GDM1 (cell line): ENCODE measurements at regions not wholly inside any gene's neighbourhood (a gene's known extent, or its start where the extent isn't known, plus 50 kb on each side); places are given as distances from the start of the nearest gene placed in this dataset.

Experiments
- DNase-seq: peaks from one replicate; lab custom pipeline; 2025; lab: John Stamatoyannopoulos, UW

DNA sequence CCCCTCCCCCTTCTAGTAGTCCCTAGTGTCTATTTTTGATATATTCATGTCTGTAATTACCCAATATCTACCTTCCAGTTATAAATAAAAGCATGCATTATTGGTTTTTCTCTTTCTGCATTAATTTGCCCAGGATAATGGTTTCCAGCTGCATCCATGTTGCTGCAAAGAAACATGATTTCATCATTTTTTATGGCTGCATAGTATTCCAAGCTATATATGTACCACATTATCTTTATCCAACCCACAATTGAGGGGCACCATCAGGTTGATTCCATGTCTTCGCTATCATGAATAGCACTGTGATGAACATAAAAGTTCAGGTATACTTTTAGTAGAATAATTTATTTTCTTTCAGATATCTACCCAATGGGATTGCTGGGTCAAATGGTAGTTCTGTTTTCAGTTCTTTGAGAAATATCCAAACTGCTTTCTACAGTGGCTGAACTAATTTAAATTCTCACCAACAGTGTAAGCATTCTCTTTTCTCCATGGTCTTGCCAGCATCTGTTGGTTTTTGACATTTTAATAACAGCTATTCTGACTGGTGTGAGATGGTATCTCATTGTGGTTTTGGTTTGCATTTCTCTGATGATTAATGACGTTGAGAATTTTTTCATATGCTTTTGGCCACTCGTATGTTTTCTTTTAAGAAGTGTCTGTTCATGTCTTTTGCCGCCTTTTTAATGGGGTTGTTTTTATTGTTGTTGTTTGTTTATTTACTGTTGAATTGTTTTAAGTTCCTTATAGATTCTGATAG, 746.1 kb upstream of the MEF2C start:
- DNase-seq, result no peak

DNA sequence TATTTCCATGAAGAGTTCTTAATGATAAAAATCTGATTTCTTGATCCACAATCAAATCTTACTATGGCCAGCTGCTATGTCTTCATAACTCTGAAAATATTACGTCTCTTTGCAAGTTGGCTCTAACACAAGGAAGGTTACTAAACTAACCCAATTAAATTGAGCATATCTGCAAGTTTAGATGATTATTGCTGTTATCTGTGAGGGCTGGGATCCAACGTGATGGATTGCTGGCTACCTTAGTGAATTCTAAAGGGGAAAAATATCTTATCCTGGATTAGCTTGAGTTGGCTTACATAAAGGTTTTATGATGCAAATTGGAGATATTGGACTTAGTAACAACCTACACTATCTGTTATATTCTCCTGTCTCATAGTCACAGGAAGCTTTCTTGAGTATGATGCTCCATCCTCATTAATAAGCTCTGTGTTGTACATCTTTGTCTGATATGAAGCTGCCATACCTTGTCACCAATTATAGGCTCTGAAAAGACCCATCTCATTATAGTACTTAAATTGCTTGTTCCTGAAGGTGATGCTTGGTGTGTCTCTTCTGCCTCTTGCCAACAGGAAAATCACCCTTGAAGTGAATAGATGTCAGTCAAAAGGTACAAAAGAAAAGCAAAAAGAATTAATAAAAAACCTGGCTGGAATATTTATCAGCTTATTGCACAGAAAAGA, 733.0 kb upstream of the MEF2C start:
- no peak for DNase-seq

DNA sequence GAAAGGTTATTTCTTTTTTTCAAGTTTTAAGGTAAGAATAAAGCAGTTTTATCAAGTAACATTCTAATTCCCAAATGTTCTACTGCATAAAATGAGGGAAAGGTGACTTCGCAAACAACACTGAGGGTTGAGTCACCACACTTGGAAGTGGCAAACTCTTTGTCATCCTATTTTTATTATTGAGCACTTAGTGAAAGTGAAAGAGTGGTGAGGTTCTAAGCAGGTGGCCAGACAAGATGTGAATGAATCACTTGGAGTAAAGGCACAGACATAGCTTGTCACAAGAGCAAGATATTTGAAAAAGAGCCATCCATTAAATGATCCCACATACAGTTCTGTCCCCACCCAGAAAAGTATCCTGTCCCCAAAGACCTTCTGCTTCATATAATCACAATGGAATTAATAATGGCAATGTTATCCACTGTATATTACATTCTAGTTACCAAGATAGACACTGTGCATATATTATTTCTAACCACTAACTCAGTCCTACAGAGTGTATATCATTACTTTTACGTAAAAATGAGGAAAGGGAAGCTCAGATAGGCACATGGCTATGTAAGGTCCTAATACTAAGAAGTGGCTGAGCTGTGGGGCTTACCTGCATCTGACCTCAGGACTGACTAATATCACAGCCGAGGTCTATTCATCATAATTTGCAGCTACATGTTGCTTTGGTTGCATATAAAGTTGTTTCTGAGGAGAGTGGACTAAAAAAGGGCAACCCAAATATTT, 730.4 kb upstream of the MEF2C start:
- no peak for DNase-seq

GRCh38 chr5:89606939-89607534, 724.1 kb upstream of the MEF2C start:
- DNase-seq, result no peak

DNA sequence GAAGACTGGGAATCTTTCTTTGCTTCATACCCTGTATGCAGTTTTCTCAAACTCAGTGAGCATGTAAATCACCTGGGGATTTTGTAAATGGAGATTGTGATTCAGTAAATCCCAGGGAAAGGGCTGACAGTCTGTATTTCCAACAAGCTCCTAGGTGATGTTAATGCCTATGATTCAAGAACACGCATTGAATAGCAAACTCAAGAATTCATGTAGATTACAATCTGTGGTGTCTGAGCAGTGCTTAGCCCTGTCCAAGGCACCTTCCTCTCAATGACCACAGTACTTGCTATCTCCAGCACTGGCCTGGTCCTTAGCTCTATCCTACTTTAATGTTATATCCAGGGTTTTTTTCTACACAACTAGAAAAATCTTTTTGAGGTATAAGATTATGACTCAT, 721.4 kb upstream of the MEF2C start:
- DNase-seq, result no peak

GRCh38 chr5:89601880-89602279, 718.9 kb upstream of the MEF2C start:
- no peak for DNase-seq

- no peak for DNase-seq
Observed at GRCh38 chr5:89597878-89598277, 714.9 kb upstream of the MEF2C start.

DNA sequence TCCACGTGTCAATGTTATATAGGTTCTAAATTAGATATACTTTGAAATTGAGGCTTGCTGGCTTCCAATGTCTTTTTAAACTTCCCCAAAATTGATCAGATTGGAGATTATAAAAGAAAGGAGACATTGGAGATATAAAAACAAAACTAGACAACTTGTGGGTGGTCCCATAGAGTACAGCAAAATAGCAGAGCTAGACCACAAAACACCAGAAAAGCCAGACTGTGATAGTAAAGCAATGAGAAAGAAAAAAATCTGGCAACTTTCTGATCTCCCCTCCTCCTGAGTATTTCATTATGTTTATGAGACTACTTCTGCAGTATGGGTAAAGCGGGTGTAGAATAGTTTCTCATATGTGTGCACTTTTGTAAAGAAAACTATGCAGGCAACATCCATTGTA, 713.8 kb upstream of the MEF2C start:
- no peak for DNase-seq

DNA sequence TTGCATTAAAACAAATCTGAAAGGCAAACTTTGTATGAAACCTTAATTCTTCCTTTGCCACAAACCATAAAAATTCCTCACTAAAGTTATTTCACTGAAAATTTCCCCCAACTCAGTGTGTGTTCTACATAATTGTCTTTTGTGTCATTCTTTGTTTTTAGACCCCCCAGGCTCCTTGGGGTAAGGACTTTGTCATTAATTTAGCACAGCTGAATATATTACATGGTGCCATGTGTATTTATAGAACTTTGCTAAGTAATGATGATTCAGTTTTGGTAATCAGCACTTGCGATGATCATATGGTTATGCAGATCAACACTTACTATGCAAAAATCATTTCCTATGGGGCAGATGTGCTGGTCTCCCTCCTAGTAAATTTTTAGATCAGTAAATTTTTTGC, 712.1 kb upstream of the MEF2C start:
- DNase-seq, result no peak

DNA sequence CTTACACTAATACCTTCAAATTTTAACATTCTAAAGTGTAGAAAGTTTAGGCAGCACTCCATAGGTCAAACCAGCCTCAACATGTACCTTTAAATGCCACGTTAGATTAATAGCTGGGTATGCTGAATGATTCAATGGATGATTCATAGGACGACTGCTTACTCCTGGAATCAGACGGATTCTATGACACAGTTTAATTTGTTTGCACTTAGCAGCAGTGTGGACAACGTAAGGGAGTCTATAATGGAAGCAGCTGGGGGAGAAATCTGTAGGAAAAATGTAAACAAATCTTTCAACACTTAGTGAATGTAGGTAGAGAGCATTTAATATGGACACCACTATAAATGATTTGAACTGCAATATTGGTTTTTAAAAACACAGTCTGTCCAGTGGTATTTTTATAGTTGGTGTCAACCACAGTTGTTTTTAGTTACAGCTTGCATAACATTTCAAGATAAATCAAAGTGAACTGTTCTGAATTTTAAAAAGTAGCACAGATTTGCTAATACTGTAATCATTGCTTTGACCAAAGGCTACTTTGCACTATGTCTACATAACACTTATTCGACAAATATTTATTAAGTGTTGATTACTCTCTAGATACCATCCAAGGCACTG, 701.5 kb upstream of the MEF2C start:
- DNase-seq, result no peak

GRCh38 chr5:89583534-89583933, 700.5 kb upstream of the MEF2C start:
- DNase-seq, result no peak

DNA sequence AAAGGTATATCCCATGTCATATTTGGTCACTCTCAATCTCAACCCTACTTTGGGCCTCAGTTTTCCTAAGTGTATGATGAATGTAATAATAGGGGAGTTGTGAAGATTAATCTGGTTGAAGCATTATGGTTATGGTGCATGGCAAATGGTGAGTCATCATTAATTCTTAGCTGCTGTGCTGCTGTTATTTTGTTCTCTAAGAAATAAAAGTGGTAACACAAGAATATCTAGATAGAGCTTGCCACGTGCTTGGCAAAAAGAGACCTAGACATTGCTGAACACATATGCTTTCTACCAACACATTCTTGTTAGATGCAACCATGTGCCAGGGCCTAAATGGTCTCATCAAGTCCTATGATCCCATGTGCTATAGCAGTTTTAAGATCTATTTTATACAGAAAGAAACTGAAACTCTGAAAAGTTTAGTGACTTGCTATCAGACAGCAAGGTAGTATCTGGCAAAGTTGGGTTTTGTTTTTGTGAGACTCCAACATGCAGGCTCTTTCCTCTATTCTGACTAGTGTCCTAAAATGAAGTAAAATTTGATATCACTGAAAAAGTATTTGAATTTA, 699.9 kb upstream of the MEF2C start:
- no peak for DNase-seq

GRCh38 chr5:89580976-89581375, 698.0 kb upstream of the MEF2C start:
- no peak for DNase-seq

DNA sequence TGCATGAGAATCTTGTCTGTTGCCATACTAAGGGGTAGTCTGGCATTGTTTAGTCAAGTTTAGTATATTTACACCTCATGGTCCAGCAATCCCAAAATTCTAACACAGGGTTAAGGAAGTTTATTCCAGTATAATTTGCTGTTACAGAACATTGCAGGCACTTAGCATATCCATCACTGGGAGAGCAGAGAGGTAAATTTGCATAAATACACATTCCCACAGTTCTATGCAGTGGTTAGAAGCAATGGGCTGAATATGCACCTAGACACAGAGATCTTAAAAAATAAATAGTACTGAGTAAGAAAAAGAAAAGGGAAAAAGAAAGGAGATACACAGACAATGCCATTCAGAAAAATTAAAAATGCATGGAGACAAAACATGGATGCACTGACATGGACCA, 692.3 kb upstream of the MEF2C start:
- no peak for DNase-seq

- DNase-seq, result no peak
Observed at GRCh38 chr5:89573345-89573744, 690.4 kb upstream of the MEF2C start.

DNA sequence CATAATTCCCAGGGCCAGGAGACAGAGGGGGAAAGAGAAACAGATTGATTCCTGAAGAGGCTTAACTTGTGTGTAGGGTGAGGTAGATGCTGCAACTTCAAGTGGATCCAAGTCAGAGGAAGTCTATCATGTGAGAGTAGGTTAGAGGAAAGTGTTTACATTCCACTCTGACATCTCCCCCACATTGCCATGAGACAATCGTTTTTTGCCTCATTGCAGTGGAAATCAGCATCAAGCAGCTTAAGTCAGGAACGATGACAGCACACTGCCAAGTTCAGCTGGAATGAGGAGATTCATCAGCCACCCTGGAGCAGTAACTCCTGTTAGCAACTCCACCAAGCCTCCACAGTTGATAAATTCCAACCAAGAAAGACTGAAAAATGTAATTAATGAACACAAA, 689.7 kb upstream of the MEF2C start:
- no peak for DNase-seq

- no peak for DNase-seq
Observed at GRCh38 chr5:89570557-89570956, 687.6 kb upstream of the MEF2C start.

GRCh38 chr5:89566340-89566739, 683.4 kb upstream of the MEF2C start:
- no peak for DNase-seq

- no peak for DNase-seq
Observed at GRCh38 chr5:89560696-89561095, 677.7 kb upstream of the MEF2C start.

GRCh38 chr5:89556215-89556913, 673.4 kb upstream of the MEF2C start:
- no peak for DNase-seq

DNA sequence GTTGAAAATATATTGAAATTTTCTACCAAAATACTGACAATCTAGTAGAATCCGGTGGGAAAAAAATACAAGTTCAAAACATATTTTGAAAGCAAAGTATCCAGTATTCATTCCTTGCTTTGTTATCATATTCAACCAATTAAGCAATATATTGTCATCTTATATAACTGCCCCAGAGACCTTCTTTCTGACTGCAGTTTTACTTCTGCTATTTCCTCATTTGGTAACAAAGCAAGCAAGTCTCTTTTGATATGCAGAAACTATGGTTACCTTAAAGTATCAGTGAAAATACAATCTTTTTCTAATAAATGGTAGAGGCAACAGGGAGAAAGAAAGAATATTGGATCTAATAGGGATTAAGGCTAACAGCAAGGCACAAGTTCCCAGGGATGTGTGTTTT, 663.7 kb upstream of the MEF2C start:
- no peak for DNase-seq
